A673 (cell line): ENCODE measurements at regions not wholly inside any gene's neighbourhood (a gene's known extent, or its start where the extent isn't known, plus 50 kb on each side); places are given as distances from the start of the nearest gene placed in this dataset.

Experiments
- EZH2 ChIP-seq: fragments of 200-600 bp; sonication (generic); IDR thresholded peaks from 2 replicates; pipeline ENCODE4 v1.6.1; 2017; ENCODE audit warnings: borderline replicate concordance, low read depth, mild to moderate bottlenecking, mixed read lengths, antibody characterized with exemption, low read length; ENCODE audit not compliant: poor library complexity, severe bottlenecking
- TF ChIP-seq, protein P1 (sequence below): fragments of 300-800, 200-600 bp; sonication (generic); conservative IDR thresholded peaks from 2 replicates; pipeline ENCODE4 v1.5.1; 2017; ENCODE audit warnings: low read depth, mild to moderate bottlenecking, antibody characterized with exemption, low read length, moderate library complexity, mixed read lengths

DNA sequence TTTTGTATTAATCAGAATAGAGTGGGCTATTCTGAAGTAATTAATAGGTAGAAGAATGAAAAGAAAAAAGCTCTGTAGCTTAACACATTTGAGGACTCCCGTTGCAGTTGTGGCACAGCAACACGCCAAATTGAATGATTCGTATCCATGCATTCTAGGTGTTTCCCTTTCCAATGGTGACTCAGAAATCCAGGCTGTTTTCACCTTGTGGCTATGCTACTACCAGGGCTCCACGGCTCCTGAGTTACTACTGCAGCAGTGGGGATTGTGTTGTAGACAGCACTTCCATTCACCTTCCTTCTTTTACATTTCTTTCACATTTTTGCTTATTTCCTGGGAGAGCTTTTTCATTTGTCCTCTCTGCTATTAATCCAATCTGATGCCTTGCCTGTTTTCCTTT lies 1616.4 kb downstream of the CDH8 start:
- no peak for TF ChIP-seq EZH2
- TF ChIP-seq, protein P1, sequence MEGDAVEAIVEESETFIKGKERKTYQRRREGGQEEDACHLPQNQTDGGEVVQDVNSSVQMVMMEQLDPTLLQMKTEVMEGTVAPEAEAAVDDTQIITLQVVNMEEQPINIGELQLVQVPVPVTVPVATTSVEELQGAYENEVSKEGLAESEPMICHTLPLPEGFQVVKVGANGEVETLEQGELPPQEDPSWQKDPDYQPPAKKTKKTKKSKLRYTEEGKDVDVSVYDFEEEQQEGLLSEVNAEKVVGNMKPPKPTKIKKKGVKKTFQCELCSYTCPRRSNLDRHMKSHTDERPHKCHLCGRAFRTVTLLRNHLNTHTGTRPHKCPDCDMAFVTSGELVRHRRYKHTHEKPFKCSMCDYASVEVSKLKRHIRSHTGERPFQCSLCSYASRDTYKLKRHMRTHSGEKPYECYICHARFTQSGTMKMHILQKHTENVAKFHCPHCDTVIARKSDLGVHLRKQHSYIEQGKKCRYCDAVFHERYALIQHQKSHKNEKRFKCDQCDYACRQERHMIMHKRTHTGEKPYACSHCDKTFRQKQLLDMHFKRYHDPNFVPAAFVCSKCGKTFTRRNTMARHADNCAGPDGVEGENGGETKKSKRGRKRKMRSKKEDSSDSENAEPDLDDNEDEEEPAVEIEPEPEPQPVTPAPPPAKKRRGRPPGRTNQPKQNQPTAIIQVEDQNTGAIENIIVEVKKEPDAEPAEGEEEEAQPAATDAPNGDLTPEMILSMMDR = no peak
